ENCODE measurements at regions not wholly inside any gene's neighbourhood (a gene's known extent, or its start where the extent isn't known, plus 50 kb on each side); places are given as distances from the start of the nearest gene placed in this dataset.

DNA sequence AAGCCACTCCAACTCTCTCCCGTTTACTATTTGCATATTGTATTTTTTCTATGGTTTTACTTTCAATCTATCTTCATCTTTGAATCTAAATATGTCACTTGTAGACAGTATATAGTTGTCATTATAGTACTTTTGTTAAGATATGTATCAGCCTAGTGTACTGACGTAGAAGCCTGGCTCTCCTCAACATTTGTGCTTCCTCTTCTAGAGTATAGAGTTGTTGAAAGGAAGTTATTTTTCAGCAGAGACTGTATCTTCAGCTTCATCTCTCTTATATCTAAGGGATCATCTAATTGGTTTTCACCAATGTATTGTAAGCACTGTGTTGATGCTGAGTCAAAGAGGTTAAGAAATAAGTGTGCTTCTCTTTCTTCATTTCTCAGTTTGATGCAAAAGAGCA, 192.8 kb downstream of the LMO4 start:
- TF ChIP-seq CTCF (IDR thresholded peaks at IDR 0.05) = no peak
- TF ChIP-seq, protein P1, sequence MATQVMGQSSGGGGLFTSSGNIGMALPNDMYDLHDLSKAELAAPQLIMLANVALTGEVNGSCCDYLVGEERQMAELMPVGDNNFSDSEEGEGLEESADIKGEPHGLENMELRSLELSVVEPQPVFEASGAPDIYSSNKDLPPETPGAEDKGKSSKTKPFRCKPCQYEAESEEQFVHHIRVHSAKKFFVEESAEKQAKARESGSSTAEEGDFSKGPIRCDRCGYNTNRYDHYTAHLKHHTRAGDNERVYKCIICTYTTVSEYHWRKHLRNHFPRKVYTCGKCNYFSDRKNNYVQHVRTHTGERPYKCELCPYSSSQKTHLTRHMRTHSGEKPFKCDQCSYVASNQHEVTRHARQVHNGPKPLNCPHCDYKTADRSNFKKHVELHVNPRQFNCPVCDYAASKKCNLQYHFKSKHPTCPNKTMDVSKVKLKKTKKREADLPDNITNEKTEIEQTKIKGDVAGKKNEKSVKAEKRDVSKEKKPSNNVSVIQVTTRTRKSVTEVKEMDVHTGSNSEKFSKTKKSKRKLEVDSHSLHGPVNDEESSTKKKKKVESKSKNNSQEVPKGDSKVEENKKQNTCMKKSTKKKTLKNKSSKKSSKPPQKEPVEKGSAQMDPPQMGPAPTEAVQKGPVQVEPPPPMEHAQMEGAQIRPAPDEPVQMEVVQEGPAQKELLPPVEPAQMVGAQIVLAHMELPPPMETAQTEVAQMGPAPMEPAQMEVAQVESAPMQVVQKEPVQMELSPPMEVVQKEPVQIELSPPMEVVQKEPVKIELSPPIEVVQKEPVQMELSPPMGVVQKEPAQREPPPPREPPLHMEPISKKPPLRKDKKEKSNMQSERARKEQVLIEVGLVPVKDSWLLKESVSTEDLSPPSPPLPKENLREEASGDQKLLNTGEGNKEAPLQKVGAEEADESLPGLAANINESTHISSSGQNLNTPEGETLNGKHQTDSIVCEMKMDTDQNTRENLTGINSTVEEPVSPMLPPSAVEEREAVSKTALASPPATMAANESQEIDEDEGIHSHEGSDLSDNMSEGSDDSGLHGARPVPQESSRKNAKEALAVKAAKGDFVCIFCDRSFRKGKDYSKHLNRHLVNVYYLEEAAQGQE (IDR thresholded peaks at IDR 0.05; ENCODE audit: insufficient read depth in 1 of 2, low read depth in 2 of 2, low read length in 1 of 2) = no peak
- TF ChIP-seq TCF7L2 (IDR thresholded peaks at IDR 0.05; ENCODE audit: low read depth, low read length) = no peak
- no peak for TF ChIP-seq SIN3A (IDR thresholded peaks at IDR 0.05; ENCODE audit: borderline replicate concordance, insufficient read depth, low read depth, low read length)
- no peak for TF ChIP-seq POLR2AphosphoS5 (IDR thresholded peaks at IDR 0.05; ENCODE audit: low read depth, low read length)
- Histone ChIP-seq H3K9me3 (ENCODE audit: control insufficient read depth, insufficient read depth, low read depth, low read length) (no peaks in the 10 kb centered on the region), H3K27ac (ENCODE audit: low read length) (no peak overlapping the region), H3K4me1 (ENCODE audit: control insufficient read depth, insufficient read depth, low read length) (no peaks in the 10 kb centered on the region), H3K27me3 (ENCODE audit: control insufficient read depth, insufficient read depth, low read length) (no peaks in the 10 kb centered on the region), H3K36me3 (ENCODE audit: control insufficient read depth, insufficient read depth, low read length) (no peaks in the 10 kb centered on the region), H3K4me3 (ENCODE audit: low read depth in 2 of 2, low read length in 2 of 2) (no peak overlapping the region)
- POLR2A ChIA-PET = no interaction called here
- CTCF ChIA-PET = no interaction called here
- DNase-seq (ENCODE audit: low read depth, low spot score) = no peak
- no TSS peak for BruUV-seq (replicated peaks)
- in situ Hi-C loops (cut with HindIII; ENCODE audit: low pct_unique_long_range_greater_than_20kb, low sequenced_read_pairs) = no loop called here
- ATAC-seq = no peak
- intact Hi-C loops (cut with micrococcal nuclease; ENCODE audit: unreplicated experiment) = no loop called here

GRCh38 chr1:87523466-87523865, 194.8 kb downstream of the LMO4 start:
- ChIA-PET POLR2A (no interaction called here), CTCF (no interaction called here)
- DNase-seq (ENCODE audit: low read depth, low spot score) (no peak), ATAC-seq (no peak)
- Histone ChIP-seq H3K27me3 (ENCODE audit: control insufficient read depth, insufficient read depth, low read length) (no peaks in the 10 kb centered on the region), H3K9me3 (ENCODE audit: control insufficient read depth, insufficient read depth, low read depth, low read length) (no peaks in the 10 kb centered on the region), H3K4me3 (ENCODE audit: low read depth in 2 of 2, low read length in 2 of 2) (no peak overlapping the region), H3K36me3 (ENCODE audit: control insufficient read depth, insufficient read depth, low read length) (no peaks in the 10 kb centered on the region), H3K27ac (ENCODE audit: low read length) (no peak overlapping the region), H3K4me1 (ENCODE audit: control insufficient read depth, insufficient read depth, low read length) (no peaks in the 10 kb centered on the region)
- intact Hi-C loops (cut with micrococcal nuclease; ENCODE audit: unreplicated experiment) (no loop called here), in situ Hi-C loops (cut with HindIII; ENCODE audit: low pct_unique_long_range_greater_than_20kb, low sequenced_read_pairs) (no loop called here)
- TF ChIP-seq CTCF (IDR thresholded peaks at IDR 0.05) (no peak), POLR2AphosphoS5 (IDR thresholded peaks at IDR 0.05; ENCODE audit: low read depth, low read length) (no peak)
- no TSS peak for BruUV-seq (replicated peaks)

Data from Panc1 (cell line).